HL-60 (cell line): ENCODE measurements at regions not wholly inside any gene's neighbourhood (a gene's known extent, or its start where the extent isn't known, plus 50 kb on each side); places are given as distances from the start of the nearest gene placed in this dataset.

Experiments
- DNase-seq, 2 experiments: peaks; one replicate each; pipeline ENCODE4 v3.0.0-alpha.2; 2010 to 2020; ENCODE audit warnings: low read depth in 1 of 2, low spot score in 1 of 2
- H3K27ac ChIP-seq: fragments of 250-450 bp; sonication (Bioruptor Pico); replicated peaks from 2 replicates; pipeline ENCODE4 v1.5.1; 2020; ENCODE audit warnings: mild to moderate bottlenecking, moderate library complexity
- H3K27me3 ChIP-seq: fragments of 250-450 bp; sonication (Bioruptor Pico); 2 replicates; pipeline ENCODE4 v1.5.1; 2021; ENCODE audit warnings: mild to moderate bottlenecking, moderate library complexity; ENCODE audit not compliant: insufficient read depth, poor library complexity, severe bottlenecking
- H3K4me3 ChIP-seq: replicated peaks from 2 replicates; pipeline ENCODE4 v1.5.1; 2011; ENCODE audit warnings: mild to moderate bottlenecking, control low read depth, low read length; ENCODE audit not compliant: insufficient read depth
- GABPA ChIP-seq: IDR thresholded peaks from 2 replicates; pipeline ENCODE4 v1.6.1; 2012; ENCODE audit warnings: low read depth
- POLR2AphosphoS5 ChIP-seq: IDR thresholded peaks from 2 replicates; pipeline ENCODE4 v1.6.1; 2012; ENCODE audit warnings: low read depth
- SPI1 ChIP-seq: IDR thresholded peaks from 2 replicates; pipeline ENCODE4 v1.6.1; 2012; ENCODE audit warnings: low read depth, mild to moderate bottlenecking, borderline replicate concordance
- TF ChIP-seq, protein P1 (sequence below): IDR thresholded peaks from one replicate; pipeline ENCODE4 v1.5.1; 2011; ENCODE audit warnings: low read length, control low read depth, inconsistent platforms; ENCODE audit not compliant: insufficient read depth
- TF ChIP-seq, protein P2 (sequence below): IDR thresholded peaks from 2 replicates; pipeline ENCODE4 v1.6.1; 2012; ENCODE audit warnings: low read depth; ENCODE audit not compliant: insufficient replicate concordance

DNA sequence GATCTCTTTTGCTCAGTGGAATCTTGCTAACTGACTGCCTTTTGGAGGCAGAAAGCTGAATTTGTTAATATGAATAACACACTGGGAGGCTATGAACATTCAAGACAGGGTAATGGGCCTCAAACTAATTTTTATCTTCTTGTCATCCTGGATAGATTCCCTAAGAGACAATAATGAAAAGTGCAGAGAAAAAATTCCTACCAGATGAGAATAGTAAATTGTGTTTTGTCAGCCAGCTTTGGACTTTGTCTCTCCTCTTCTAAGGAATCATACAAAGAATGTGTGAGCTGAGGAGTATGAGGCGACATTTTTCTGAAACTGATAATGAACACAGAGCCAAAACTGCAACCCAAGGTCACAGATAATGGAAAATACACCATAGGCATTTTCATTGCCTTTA lies 649.3 kb downstream of the IQCM start:
- DNase-seq = no peak
- Histone ChIP-seq H3K4me3 (no peak overlapping the region), H3K27me3 (no peaks in the 10 kb centered on the region), H3K27ac (no peak overlapping the region)
- TF ChIP-seq, protein P1, sequence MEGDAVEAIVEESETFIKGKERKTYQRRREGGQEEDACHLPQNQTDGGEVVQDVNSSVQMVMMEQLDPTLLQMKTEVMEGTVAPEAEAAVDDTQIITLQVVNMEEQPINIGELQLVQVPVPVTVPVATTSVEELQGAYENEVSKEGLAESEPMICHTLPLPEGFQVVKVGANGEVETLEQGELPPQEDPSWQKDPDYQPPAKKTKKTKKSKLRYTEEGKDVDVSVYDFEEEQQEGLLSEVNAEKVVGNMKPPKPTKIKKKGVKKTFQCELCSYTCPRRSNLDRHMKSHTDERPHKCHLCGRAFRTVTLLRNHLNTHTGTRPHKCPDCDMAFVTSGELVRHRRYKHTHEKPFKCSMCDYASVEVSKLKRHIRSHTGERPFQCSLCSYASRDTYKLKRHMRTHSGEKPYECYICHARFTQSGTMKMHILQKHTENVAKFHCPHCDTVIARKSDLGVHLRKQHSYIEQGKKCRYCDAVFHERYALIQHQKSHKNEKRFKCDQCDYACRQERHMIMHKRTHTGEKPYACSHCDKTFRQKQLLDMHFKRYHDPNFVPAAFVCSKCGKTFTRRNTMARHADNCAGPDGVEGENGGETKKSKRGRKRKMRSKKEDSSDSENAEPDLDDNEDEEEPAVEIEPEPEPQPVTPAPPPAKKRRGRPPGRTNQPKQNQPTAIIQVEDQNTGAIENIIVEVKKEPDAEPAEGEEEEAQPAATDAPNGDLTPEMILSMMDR = no peak
- TF ChIP-seq, protein P2, sequence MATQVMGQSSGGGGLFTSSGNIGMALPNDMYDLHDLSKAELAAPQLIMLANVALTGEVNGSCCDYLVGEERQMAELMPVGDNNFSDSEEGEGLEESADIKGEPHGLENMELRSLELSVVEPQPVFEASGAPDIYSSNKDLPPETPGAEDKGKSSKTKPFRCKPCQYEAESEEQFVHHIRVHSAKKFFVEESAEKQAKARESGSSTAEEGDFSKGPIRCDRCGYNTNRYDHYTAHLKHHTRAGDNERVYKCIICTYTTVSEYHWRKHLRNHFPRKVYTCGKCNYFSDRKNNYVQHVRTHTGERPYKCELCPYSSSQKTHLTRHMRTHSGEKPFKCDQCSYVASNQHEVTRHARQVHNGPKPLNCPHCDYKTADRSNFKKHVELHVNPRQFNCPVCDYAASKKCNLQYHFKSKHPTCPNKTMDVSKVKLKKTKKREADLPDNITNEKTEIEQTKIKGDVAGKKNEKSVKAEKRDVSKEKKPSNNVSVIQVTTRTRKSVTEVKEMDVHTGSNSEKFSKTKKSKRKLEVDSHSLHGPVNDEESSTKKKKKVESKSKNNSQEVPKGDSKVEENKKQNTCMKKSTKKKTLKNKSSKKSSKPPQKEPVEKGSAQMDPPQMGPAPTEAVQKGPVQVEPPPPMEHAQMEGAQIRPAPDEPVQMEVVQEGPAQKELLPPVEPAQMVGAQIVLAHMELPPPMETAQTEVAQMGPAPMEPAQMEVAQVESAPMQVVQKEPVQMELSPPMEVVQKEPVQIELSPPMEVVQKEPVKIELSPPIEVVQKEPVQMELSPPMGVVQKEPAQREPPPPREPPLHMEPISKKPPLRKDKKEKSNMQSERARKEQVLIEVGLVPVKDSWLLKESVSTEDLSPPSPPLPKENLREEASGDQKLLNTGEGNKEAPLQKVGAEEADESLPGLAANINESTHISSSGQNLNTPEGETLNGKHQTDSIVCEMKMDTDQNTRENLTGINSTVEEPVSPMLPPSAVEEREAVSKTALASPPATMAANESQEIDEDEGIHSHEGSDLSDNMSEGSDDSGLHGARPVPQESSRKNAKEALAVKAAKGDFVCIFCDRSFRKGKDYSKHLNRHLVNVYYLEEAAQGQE = no peak
- TF ChIP-seq POLR2AphosphoS5 = no peak

DNA sequence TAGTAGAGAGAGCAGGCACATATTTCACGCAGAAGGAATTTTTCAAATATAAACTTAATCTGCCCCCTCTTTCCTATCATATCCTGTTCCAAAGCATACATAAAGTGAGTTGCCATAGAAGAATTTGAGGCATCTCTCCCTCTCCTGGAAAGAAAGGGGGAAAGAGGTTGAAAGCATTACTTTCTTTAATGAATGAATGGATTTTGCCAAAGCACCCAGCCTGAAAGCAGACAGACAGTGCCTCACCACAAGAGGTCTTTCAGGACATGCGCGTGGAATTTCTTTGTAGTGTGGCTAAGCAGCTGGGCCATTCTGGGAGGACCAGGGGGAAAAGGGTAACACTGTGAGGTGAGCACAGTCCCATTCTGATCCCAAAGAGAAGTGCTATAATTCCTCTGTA lies 651.4 kb downstream of the IQCM start:
- H3K4me3 ChIP-seq = no peak overlapping the region
- no peak overlapping the region for H3K27ac ChIP-seq
- no peak for DNase-seq
- H3K27me3 ChIP-seq = no peaks in the 10 kb centered on the region
- TF ChIP-seq GABPA (no peak), POLR2AphosphoS5 (no peak), SPI1 (no peak)

DNA sequence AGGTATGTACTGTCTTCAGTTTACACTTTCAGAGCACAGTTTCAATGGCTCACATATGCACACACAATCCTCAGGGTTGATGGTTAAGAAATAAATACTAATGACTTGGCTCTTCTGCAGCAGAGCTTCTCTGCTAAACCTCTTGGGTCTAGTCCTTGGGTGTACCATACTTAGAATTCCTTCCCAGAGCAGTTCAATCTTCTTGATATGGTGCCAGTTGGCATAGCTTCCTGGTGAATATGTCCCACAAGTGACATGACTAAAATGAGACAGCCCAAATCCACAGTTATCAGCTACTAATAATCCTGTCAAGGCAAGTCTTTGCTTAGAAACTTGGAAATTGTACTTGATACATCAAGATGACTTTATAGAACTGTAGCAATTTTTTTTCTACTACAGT lies 654.4 kb downstream of the IQCM start:
- Histone ChIP-seq H3K27me3 (no peaks in the 10 kb centered on the region), H3K27ac (no peak overlapping the region), H3K4me3 (no peak overlapping the region)
- DNase-seq = no peak
- TF ChIP-seq, protein P1 = no peak
- TF ChIP-seq POLR2AphosphoS5 (no peak), SPI1 (no peak), GABPA (no peak)

DNA sequence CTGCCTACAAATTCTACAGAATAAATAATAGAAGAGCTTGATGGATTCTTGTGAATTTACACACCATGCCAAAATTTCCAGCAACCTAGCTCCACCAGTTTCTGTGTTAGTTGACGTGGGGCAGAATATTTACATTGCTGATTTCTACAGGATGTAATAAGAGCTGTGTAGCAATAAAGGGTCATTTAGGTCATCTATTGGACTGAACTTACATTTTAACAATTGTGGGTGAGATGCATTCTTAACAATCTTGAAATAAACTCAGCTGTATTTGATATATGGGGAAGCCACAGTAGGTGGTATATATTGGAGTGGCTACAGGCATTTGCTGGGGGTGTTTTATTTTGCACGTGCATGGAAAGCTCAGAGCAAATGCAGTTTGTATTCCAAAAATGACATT lies 655.3 kb downstream of the IQCM start:
- TF ChIP-seq SPI1 (no peak), POLR2AphosphoS5 (no peak), GABPA (no peak)
- TF ChIP-seq, protein P1 = no peak
- TF ChIP-seq, protein P2 = no peak
- DNase-seq = no peak
- Histone ChIP-seq H3K27me3 (no peaks in the 10 kb centered on the region), H3K27ac (no peak overlapping the region), H3K4me3 (no peak overlapping the region)
